ENCODE measurements at regions not wholly inside any gene's neighbourhood (a gene's known extent, or its start where the extent isn't known, plus 50 kb on each side); places are given as distances from the start of the nearest gene placed in this dataset.

DNA sequence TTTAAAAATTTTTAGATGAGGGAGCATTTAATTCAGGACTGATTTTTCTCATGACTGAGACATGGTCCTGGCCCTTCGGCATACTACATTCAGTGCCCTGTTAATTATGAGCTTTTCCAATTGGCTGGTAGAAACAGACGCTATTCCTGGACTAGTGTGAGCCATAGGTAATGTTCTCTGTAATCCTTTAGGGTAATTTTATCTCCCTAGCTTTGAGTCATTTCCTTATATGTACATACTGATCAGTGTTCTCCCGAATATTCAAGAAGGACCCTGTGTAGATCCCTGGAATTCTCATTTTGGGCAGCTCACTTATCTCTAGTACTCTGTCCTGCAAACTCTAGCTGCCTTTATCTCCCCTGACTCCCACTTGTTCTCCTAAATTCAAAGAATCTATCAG is 92.6 kb upstream of the NPY start:
- intact Hi-C loops (cut with DNase I; ENCODE audit: low total_unique reads): no loop called here
- H3K36me3 ChIP-seq: no peaks in the 10 kb centered on the region
- H3K27me3 ChIP-seq: no peaks in the 10 kb centered on the region
- H3K4me1 ChIP-seq: no peaks in the 10 kb centered on the region
- no peak for TF ChIP-seq POLR2AphosphoS5 (IDR thresholded peaks at IDR 0.05)
- TF ChIP-seq POLR2A (IDR thresholded peaks at IDR 0.05): no peak
- TF ChIP-seq, protein P1, sequence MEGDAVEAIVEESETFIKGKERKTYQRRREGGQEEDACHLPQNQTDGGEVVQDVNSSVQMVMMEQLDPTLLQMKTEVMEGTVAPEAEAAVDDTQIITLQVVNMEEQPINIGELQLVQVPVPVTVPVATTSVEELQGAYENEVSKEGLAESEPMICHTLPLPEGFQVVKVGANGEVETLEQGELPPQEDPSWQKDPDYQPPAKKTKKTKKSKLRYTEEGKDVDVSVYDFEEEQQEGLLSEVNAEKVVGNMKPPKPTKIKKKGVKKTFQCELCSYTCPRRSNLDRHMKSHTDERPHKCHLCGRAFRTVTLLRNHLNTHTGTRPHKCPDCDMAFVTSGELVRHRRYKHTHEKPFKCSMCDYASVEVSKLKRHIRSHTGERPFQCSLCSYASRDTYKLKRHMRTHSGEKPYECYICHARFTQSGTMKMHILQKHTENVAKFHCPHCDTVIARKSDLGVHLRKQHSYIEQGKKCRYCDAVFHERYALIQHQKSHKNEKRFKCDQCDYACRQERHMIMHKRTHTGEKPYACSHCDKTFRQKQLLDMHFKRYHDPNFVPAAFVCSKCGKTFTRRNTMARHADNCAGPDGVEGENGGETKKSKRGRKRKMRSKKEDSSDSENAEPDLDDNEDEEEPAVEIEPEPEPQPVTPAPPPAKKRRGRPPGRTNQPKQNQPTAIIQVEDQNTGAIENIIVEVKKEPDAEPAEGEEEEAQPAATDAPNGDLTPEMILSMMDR (IDR thresholded peaks at IDR 0.05): no peak
- no peak overlapping the region for H3K27ac ChIP-seq
- H3K9me3 ChIP-seq: peaks cover 0 to 9% of the 10 kb centered on the region in 2 donors
- no peak for DNase-seq (ENCODE audit: low spot score in 2 of 2)
- no peak overlapping the region for H3K4me3 ChIP-seq

DNA sequence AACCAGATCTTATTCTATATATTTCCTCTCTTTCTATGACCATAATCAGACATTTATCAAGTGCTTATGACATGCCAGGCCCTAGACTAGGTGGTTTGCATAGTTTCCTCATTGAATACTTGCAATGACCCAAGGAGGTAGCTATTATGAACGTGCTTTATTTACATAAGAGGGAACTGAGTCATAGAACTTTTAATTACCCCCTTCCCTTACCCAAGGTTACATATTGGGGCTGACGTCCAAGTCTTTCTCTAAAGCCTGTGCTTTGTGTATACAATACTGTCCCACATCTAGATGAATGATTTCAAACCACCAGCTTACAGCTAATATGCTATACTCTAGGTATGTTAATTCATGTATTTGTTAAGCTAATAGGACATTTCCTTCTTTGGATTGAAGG is 91.9 kb upstream of the NPY start:
- Histone ChIP-seq H3K9me3 (peaks cover 0 to 4% of the 10 kb centered on the region in 2 donors), H3K4me3 (no peak overlapping the region), H3K4me1 (no peaks in the 10 kb centered on the region), H3K36me3 (no peaks in the 10 kb centered on the region), H3K27me3 (no peaks in the 10 kb centered on the region), H3K27ac (no peak overlapping the region)
- TF ChIP-seq POLR2A (IDR thresholded peaks at IDR 0.05) (no peak), POLR2AphosphoS5 (IDR thresholded peaks at IDR 0.05) (no peak)
- TF ChIP-seq, protein P1 (IDR thresholded peaks at IDR 0.05): no peak
- no peak for DNase-seq (ENCODE audit: low spot score in 2 of 2)
- intact Hi-C loops (cut with DNase I; ENCODE audit: low total_unique reads): no loop called here

DNA sequence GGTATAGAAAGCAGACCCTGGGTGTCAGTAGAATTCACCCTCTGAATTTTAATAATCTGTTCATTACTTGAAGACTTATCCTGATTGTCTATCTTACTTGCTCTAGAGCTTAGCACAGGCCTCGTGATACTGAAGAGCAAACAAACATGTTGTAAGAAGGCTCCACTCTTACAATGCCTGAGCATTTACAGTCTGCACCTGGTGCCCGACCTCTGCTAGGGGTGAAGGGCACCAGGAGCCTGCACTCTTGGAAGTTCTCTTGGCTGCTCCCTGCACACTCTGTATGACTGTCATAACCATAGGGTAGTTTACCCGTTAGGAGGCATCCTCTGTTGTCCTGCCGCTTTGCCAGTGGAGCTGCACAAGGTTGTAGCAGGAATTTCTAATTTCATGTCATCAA is 91.3 kb upstream of the NPY start:
- H3K27me3 ChIP-seq: no peaks in the 10 kb centered on the region
- H3K4me1 ChIP-seq: no peaks in the 10 kb centered on the region
- no peak overlapping the region for H3K27ac ChIP-seq
- H3K9me3 ChIP-seq: no peaks in the 10 kb centered on the region
- TF ChIP-seq POLR2A (IDR thresholded peaks at IDR 0.05): no peak
- no peak for TF ChIP-seq POLR2AphosphoS5 (IDR thresholded peaks at IDR 0.05)
- TF ChIP-seq, protein P1 (IDR thresholded peaks at IDR 0.05): no peak
- no peaks in the 10 kb centered on the region for H3K36me3 ChIP-seq
- no peak for DNase-seq (ENCODE audit: low spot score in 2 of 2)
- H3K4me3 ChIP-seq: no peak overlapping the region
- intact Hi-C loops (cut with DNase I; ENCODE audit: low total_unique reads): no loop called here

DNA sequence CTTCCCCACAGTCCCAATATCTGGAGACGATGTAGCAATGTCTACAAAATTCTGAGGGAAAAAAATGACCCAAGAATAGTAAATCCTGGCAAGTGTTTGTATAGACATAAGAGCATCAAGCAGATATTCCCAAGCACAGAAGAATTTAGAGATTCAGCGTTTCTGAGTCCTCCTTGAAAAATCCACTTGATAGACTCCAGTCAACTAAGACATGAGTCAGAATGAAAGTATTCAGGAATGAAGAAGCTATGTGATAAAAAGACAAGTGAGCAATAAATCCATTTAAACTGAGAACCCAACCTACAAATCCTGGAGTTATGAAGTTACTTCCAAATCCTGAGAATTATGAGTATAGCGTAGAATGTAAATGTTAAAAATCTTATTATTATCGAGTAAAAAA is 86.1 kb upstream of the NPY start:
- Histone ChIP-seq H3K36me3 (no peaks in the 10 kb centered on the region), H3K4me3 (no peak overlapping the region), H3K27me3 (no peaks in the 10 kb centered on the region), H3K4me1 (no peaks in the 10 kb centered on the region), H3K27ac (no peak overlapping the region), H3K9me3 (no peaks in the 10 kb centered on the region)
- TF ChIP-seq POLR2AphosphoS5 (IDR thresholded peaks at IDR 0.05): no peak
- TF ChIP-seq POLR2A (IDR thresholded peaks at IDR 0.05): no peak
- TF ChIP-seq, protein P1 (IDR thresholded peaks at IDR 0.05): no peak
- intact Hi-C loops (cut with DNase I; ENCODE audit: low total_unique reads): loop anchor here (5.0 kb wide), 1 partner anchor 209 kb away; no protein-coding TSS in a partner anchor
- no peak for DNase-seq (ENCODE audit: low spot score in 2 of 2)

DNA sequence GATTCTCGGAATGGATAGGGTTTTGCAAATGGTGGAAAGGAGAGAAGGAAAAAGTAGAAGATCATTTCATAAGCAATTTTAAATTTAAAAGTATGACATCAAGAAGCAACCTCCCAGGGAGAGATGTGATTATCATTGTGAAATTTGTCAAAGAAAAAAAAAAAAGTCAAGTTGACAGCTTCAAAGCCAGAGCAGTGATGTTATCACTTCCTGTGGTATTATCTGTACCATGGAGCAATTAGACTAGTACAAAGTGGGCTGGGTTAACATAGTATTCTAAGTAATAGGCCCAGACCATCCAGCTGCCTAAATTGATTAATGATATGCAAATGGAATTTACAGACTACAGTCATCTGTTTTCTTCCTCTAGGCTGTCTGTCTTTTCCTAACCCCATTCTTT is 84.0 kb upstream of the NPY start:
- intact Hi-C loops (cut with DNase I; ENCODE audit: low total_unique reads): loop anchor here (5.0 kb wide), 1 partner anchor 207 kb away; no protein-coding TSS in a partner anchor
- H3K4me1 ChIP-seq: no peaks in the 10 kb centered on the region
- no peaks in the 10 kb centered on the region for H3K36me3 ChIP-seq
- H3K27me3 ChIP-seq: no peaks in the 10 kb centered on the region
- H3K9me3 ChIP-seq: no peaks in the 10 kb centered on the region
- no peak for DNase-seq (ENCODE audit: low spot score in 2 of 2)
- H3K4me3 ChIP-seq: no peak overlapping the region
- TF ChIP-seq POLR2AphosphoS5 (IDR thresholded peaks at IDR 0.05) (no peak), POLR2A (IDR thresholded peaks at IDR 0.05) (no peak)
- TF ChIP-seq, protein P1 (IDR thresholded peaks at IDR 0.05): no peak
- no peak overlapping the region for H3K27ac ChIP-seq
